ENCODE measurements at regions not wholly inside any gene's neighbourhood (a gene's known extent, or its start where the extent isn't known, plus 50 kb on each side); places are given as distances from the start of the nearest gene placed in this dataset.
"Not testable (repeated sequence)": the region's sequence is repeated elsewhere in the genome, so short reads cannot be mapped to it uniquely, and the experiment has no call there.

- WGBS, 2 donors = 96 to 100% methylated on average over 2 of the region's 2 CpGs
- Histone ChIP-seq H3K4me1 (ENCODE audit: control insufficient read depth in 5 of 5, insufficient read depth in 5 of 5, low read length in 5 of 5) (no peaks in the 10 kb centered on the region), H3K9me3 (ENCODE audit: control insufficient read depth in 4 of 4, insufficient read depth in 3 of 4, low read length in 3 of 4) (no peaks in the 10 kb centered on the region), H3K27me3 (ENCODE audit: control insufficient read depth in 3 of 3, insufficient read depth in 3 of 3, low read length in 2 of 3) (no peaks in the 10 kb centered on the region), H3K9ac (ENCODE audit: insufficient read depth in 1 of 2, low read length in 2 of 2) (no peak overlapping the region), H3K4me3 (no peak overlapping the region), H3K27ac (ENCODE audit: low read depth in 1 of 2, low read length in 1 of 2) (no peak overlapping the region), H3K36me3 (ENCODE audit: control insufficient read depth in 4 of 4, insufficient read depth in 4 of 4, low read length in 4 of 4) (no peaks in the 10 kb centered on the region)
- DNase-seq = no peak
- TF ChIP-seq CTCF (IDR thresholded peaks at IDR 0.05; ENCODE audit: control extremely low read depth, extremely low read depth) = no peak
- ATAC-seq (ENCODE audit: insufficient read depth, low FRiP score) = no peak
Observed at GRCh38 chr6:6742535-6742934, 154.0 kb downstream of the LY86 start.

- Histone ChIP-seq H3K27me3 (ENCODE audit: control insufficient read depth in 3 of 3, insufficient read depth in 3 of 3, low read length in 2 of 3) (no peaks in the 10 kb centered on the region), H3K27ac (ENCODE audit: low read depth in 1 of 2, low read length in 1 of 2) (no peak overlapping the region), H3K4me1 (ENCODE audit: control insufficient read depth in 5 of 5, insufficient read depth in 5 of 5, low read length in 5 of 5) (peaks cover 0 to 5% (median 0%) of the 10 kb centered on the region in 5 donors), H3K9me3 (ENCODE audit: control insufficient read depth in 4 of 4, insufficient read depth in 3 of 4, low read length in 3 of 4) (no peaks in the 10 kb centered on the region), H3K36me3 (ENCODE audit: control insufficient read depth in 4 of 4, insufficient read depth in 4 of 4, low read length in 4 of 4) (no peaks in the 10 kb centered on the region), H3K9ac (ENCODE audit: insufficient read depth in 1 of 2, low read length in 2 of 2) (no peak overlapping the region), H3K4me3 (no peak overlapping the region)
- TF ChIP-seq CTCF (IDR thresholded peaks at IDR 0.05; ENCODE audit: control extremely low read depth, extremely low read depth) = no peak
- DNase-seq (no peak), ATAC-seq (ENCODE audit: insufficient read depth, low FRiP score) (no peak)
- WGBS, 2 donors = 85 to 86% methylated on average over 4 of the region's 4 CpGs
Observed at GRCh38 chr6:6744551-6744950, 156.0 kb downstream of the LY86 start.

GRCh38 chr6:6745637-6746332 is 157.3 kb downstream of the LY86 start:
- not testable (repeated sequence) for ATAC-seq (ENCODE audit: insufficient read depth, low FRiP score); H3K36me3 ChIP-seq (ENCODE audit: control insufficient read depth in 4 of 4, insufficient read depth in 4 of 4, low read length in 4 of 4); H3K9ac ChIP-seq (ENCODE audit: insufficient read depth in 1 of 2, low read length in 2 of 2); H3K4me3 ChIP-seq; H3K9me3 ChIP-seq (ENCODE audit: control insufficient read depth in 4 of 4, insufficient read depth in 3 of 4, low read length in 3 of 4); DNase-seq; H3K27me3 ChIP-seq (ENCODE audit: control insufficient read depth in 3 of 3, insufficient read depth in 3 of 3, low read length in 2 of 3)
- Histone ChIP-seq H3K27ac (ENCODE audit: low read depth in 1 of 2, low read length in 1 of 2) (peak overlapping the region in 1 of 2 donors; percentile 77), H3K4me1 (ENCODE audit: control insufficient read depth in 5 of 5, insufficient read depth in 5 of 5, low read length in 5 of 5) (peaks cover 0 to 11% (median 0%) of the 10 kb centered on the region in 5 donors)
- WGBS, 2 donors = 98 to 99% methylated on average over 51 to 54 of the region's 54 CpGs

- TF ChIP-seq CTCF (IDR thresholded peaks at IDR 0.05; ENCODE audit: control extremely low read depth, extremely low read depth) = no peak
- no peak for DNase-seq
- WGBS, 2 donors = 71 to 77% methylated on average over 15 of the region's 15 CpGs
- no peaks in the 10 kb centered on the region for H3K27me3 ChIP-seq (ENCODE audit: control insufficient read depth in 3 of 3, insufficient read depth in 3 of 3, low read length in 2 of 3)
- H3K36me3 ChIP-seq (ENCODE audit: control insufficient read depth in 4 of 4, insufficient read depth in 4 of 4, low read length in 4 of 4) = no peaks in the 10 kb centered on the region
- no peak for ATAC-seq (ENCODE audit: insufficient read depth, low FRiP score)
- peaks cover 0 to 14% (median 0%) of the 10 kb centered on the region in 5 donors for H3K4me1 ChIP-seq (ENCODE audit: control insufficient read depth in 5 of 5, insufficient read depth in 5 of 5, low read length in 5 of 5)
- peak overlapping the region in 1 of 2 donors; percentile 77 for H3K27ac ChIP-seq (ENCODE audit: low read depth in 1 of 2, low read length in 1 of 2)
- no peak overlapping the region for H3K4me3 ChIP-seq
- no peak overlapping the region for H3K9ac ChIP-seq (ENCODE audit: insufficient read depth in 1 of 2, low read length in 2 of 2)
- no peaks in the 10 kb centered on the region for H3K9me3 ChIP-seq (ENCODE audit: control insufficient read depth in 4 of 4, insufficient read depth in 3 of 4, low read length in 3 of 4)
Observed at GRCh38 chr6:6746333-6746969, 157.9 kb downstream of the LY86 start.

Data from lung (tissue), 11 donors.